ENCODE measurements at regions not wholly inside any gene's neighbourhood (a gene's known extent, or its start where the extent isn't known, plus 50 kb on each side); places are given as distances from the start of the nearest gene placed in this dataset.
A peak's percentile ranks its signal among the peaks of the same experiment; 100 is the strongest.

GRCh38 chr7:115654384-115655214 is 376.0 kb downstream of the TFEC start:
- Histone ChIP-seq H3K27me3 (no peaks in the 10 kb centered on the region), H3K9me3 (no peaks in the 10 kb centered on the region), H3K4me1 (peaks cover 0 to 10% (median 0%) of the 10 kb centered on the region in 4 donors), H3K4me3 (no peak overlapping the region), H3K27ac (no peak overlapping the region), H3K36me3 (no peaks in the 10 kb centered on the region)
- intact Hi-C loops (cut with DNase I) = no loop called here
- 28% methylated on average over 2 of the region's 2 CpGs for WGBS (ENCODE audit: insufficient coverage, low coverage, low lambda C conversion rate, missing lambda C conversion rate)
- ATAC-seq (peak; percentile 73 to 91 (median 82)), DNase-seq (no peak)
- no peak for TF ChIP-seq POLR2A (IDR thresholded peaks at IDR 0.05)
- TF ChIP-seq, protein P1, sequence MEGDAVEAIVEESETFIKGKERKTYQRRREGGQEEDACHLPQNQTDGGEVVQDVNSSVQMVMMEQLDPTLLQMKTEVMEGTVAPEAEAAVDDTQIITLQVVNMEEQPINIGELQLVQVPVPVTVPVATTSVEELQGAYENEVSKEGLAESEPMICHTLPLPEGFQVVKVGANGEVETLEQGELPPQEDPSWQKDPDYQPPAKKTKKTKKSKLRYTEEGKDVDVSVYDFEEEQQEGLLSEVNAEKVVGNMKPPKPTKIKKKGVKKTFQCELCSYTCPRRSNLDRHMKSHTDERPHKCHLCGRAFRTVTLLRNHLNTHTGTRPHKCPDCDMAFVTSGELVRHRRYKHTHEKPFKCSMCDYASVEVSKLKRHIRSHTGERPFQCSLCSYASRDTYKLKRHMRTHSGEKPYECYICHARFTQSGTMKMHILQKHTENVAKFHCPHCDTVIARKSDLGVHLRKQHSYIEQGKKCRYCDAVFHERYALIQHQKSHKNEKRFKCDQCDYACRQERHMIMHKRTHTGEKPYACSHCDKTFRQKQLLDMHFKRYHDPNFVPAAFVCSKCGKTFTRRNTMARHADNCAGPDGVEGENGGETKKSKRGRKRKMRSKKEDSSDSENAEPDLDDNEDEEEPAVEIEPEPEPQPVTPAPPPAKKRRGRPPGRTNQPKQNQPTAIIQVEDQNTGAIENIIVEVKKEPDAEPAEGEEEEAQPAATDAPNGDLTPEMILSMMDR (IDR thresholded peaks at IDR 0.05) = no peak

- H3K27me3 ChIP-seq = no peaks in the 10 kb centered on the region
Observed at GRCh38 chr7:115649429-115649828, 381.1 kb downstream of the TFEC start.

GRCh38 chr7:115647712-115648111 is 382.9 kb downstream of the TFEC start:
- H3K27ac ChIP-seq = no peak overlapping the region
- TF ChIP-seq, protein P1 (IDR thresholded peaks at IDR 0.05) = no peak
- no peak for TF ChIP-seq POLR2A (IDR thresholded peaks at IDR 0.05)
- ATAC-seq (no peak), DNase-seq (no peak)
- 77% methylated on average over 3 of the region's 3 CpGs for WGBS (ENCODE audit: insufficient coverage, low coverage, low lambda C conversion rate, missing lambda C conversion rate)
- no peaks in the 10 kb centered on the region for H3K4me1 ChIP-seq
- H3K9me3 ChIP-seq = no peaks in the 10 kb centered on the region
- no peak overlapping the region for H3K4me3 ChIP-seq
- H3K36me3 ChIP-seq = no peaks in the 10 kb centered on the region
- H3K27me3 ChIP-seq = no peaks in the 10 kb centered on the region
- intact Hi-C loops (cut with DNase I) = no loop called here

More at GRCh38 chr7:115649429-115649828, 381.1 kb downstream of the TFEC start:
- DNase-seq (no peak), ATAC-seq (no peak)
- H3K36me3 ChIP-seq = no peaks in the 10 kb centered on the region
- no peak overlapping the region for H3K4me3 ChIP-seq
- TF ChIP-seq POLR2A (IDR thresholded peaks at IDR 0.05) = no peak
- TF ChIP-seq, protein P1 (IDR thresholded peaks at IDR 0.05) = no peak
- H3K27ac ChIP-seq = no peak overlapping the region
- peaks cover 0 to 1% (median 0%) of the 10 kb centered on the region in 4 donors for H3K4me1 ChIP-seq
- intact Hi-C loops (cut with DNase I) = no loop called here
- no peaks in the 10 kb centered on the region for H3K9me3 ChIP-seq

DNA sequence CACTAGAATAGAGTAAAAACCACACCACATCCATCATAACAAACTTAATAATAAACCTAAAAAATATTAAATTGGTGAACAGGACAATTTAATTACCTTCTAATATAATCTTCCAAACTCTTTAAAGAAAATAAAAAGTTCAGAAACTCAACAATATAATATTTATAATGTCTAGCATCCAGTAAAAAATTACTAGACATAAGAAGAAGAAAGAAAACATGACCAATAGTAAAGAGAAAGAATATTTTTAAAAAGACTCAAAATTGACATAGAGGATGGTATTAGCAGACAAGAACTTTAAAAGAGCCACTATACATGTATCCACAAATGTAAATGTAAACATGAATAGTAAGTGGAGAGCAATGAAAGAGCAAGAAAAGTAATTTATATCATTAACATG is 388.4 kb downstream of the TFEC start:
- intact Hi-C loops (cut with DNase I) = no loop called here
- no peak overlapping the region for H3K27ac ChIP-seq
- no peak for ATAC-seq
- TF ChIP-seq, protein P1 (IDR thresholded peaks at IDR 0.05) = no peak
- TF ChIP-seq POLR2A (IDR thresholded peaks at IDR 0.05) = no peak
- no peak overlapping the region for H3K4me3 ChIP-seq
- H3K27me3 ChIP-seq = no peaks in the 10 kb centered on the region
- no peaks in the 10 kb centered on the region for H3K36me3 ChIP-seq
- no peaks in the 10 kb centered on the region for H3K9me3 ChIP-seq
- no peaks in the 10 kb centered on the region for H3K4me1 ChIP-seq
- no peak for DNase-seq

Measured in right lobe of liver (tissue), 6 donors.